RPMI8226 (cell line): ENCODE measurements at regions not wholly inside any gene's neighbourhood (a gene's known extent, or its start where the extent isn't known, plus 50 kb on each side); places are given as distances from the start of the nearest gene placed in this dataset.
"Not testable (repeated sequence)": the region's sequence is repeated elsewhere in the genome, so short reads cannot be mapped to it uniquely, and the experiment has no call there.

Experiments used
- DNase-seq: peaks from one replicate; pipeline ENCODE4 v3.0.0-alpha.2; 2015

DNA sequence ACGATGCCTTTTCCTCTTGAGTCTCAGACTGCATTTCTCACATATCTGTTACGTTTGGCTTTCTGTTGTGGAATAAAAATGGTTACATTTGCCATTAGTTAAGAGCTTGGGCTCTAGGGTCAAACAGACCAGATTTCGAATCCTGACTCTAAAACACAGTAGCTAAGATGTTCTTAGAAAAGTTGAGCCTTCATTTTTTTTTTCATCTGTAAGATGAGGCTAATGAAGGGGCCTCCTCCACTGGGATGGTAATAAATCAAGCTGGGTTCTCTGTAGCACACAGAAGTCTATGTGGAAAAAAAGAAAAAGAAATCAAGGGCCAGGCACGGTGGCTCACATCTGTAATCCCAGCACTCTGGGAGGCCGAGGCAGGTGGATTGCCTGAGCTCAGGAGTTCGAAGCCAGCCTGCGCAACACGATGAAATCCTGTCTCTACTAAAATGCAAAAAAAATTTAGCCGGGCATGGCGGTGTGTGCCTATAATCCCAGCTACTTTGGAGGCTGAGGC lies 49.9 kb upstream of the CAPRIN1 start:
- no peak for DNase-seq

DNA sequence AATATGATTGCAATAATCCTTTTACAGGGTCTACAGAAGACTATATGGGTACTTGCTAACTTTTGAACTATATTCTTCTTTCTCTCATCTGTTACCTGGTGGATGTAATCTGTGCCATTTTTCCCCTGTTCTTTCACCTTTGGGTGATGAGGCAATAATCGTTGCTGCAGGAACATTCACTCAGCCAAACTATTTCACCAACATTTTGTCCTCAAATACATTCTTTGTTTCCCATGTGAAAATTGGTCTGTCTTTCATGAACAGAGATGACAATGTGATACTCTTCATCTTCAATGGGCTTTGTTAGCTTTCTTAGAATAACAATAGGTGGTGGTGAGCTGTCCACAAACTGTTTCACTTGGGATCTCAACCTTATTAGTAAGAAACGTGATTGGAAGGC lies 52.1 kb upstream of the CAPRIN1 start:
- no peak for DNase-seq

DNA sequence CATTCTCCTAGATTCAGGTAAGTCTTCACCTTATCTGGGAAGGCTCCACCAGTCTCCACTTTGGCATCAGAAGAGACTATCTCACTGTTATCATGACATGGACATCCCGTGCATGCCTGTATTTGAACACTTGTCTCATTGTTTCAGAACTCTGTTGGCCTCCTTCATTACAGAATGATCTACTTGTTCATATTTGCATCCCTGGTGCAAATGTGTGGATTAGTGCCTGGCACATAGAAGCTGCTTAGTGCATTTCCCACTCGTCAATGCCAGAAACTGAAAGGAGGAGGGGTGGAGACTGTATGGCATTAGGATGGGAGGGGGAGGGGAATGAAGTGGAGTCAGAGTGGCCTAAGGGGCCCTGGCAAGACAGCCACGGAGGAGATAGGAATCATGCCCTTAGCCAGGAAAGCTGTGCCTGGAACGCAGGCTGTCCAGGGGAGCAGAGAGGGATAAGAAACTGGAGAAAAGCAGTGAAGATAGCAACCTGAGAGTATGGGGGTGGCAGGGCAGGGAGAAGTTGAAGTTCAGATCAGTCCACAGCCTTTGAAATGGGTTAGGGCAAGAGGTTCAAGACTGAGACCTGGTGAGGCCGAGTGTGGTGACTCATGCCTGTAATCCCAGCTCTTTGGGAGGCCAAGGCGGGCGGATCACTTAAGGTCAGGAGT lies 53.8 kb upstream of the CAPRIN1 start:
- DNase-seq, result no peak

DNA sequence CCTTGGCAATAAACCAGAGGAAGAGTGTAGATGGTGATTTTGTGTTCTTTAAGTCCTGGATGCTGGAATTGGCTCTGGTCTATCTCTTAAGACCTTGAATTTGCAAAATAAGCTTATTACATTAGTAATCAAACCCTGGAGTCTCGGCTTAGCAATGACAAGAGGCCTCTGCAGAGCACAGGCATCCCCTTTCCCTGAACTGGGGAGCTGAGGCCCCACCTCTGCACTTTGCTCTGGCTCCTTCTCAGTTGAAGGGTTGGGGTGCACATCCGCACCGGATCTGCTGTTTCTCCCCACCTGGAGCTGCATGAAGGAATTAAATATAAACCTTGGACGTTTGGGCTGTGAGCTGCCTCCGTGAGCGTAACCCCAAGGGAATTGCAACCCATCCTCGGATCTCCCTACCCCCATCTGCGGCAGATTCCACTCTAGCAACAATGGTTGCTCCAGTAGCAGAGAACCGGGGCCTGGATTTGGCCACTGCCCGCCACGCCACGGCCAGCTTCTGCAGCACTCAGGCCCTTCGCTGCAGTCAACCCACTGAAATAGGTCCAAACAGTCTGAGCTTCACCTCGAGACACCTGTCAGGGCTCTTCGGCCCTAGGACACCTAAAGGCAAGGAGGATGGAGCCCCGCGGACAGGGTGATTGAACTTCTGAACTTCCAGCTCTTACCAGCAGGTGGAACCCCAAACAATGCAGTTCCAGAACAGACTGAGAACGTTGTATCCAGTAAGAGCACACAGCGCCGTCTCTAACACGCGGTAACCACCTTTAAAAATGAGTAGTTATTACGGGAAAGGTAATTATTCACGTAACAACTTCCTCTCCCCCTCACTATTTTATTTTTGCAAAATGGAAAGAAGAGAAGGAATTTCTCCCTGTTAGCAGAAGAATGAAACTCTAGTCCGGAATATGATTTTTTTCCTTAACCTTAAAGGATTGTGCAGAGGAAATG lies 54.8 kb upstream of the CAPRIN1 start:
- DNase-seq, result peak; percentile 73

DNA sequence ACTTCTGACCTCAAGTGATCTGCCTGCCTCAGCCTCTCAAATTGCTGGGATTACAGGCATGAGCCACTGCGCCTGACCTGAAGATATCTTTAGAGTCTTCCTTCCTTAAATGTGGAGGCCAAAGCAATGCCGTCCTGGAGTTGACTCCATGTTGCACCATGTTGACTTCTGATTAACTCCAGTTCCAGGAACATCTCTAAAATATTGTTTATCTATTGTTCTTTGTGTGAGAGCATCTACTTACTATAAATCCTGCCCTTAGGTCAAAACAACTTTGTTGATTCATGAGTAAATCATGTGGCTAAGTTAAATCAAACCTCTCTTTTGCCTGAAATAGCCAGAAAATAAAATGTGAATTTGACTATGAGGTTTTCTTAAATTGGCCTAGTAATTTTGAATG lies 56.6 kb upstream of the CAPRIN1 start:
- no peak for DNase-seq

DNA sequence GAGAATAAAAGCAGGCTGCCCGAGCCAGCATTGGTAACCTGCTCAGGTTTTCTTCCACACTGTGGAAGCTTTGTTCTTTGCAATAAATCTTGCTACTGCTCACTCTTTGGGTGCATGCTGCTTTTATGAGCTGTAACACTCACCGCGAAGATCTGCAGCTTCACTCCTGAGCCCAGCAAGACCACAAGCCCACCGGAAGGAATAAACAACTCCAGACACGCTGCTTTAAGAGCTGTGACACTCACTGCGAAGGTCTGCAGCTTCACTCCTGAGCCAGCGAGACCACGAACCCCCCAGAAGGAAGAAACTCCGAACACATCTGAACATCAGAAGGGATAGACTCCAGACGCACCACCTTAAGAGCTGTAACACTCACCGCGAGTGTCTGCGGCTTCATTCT lies 60.4 kb upstream of the CAPRIN1 start:
- DNase-seq, result not testable (repeated sequence)

DNA sequence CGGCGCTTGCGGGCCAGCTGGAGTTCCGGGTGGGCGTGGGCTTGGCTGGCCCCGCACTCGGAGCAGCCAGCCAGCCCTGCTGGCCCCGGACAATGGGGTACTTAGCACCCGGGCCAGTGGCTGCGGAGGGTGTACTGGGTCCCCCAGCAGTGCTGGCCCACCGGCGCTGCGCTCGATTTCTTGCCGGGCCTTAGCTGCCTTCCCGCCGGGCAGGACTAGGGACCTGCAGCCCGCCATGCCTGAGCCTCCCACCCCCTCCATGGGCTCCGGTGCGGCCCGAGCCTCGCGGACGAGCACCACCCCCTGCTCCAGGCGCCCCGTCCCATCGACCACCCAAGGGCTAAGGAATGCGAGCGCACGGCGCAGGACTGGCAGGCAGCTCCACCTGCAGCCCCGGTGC lies 61.4 kb upstream of the CAPRIN1 start:
- DNase-seq, result not testable (repeated sequence)

DNA sequence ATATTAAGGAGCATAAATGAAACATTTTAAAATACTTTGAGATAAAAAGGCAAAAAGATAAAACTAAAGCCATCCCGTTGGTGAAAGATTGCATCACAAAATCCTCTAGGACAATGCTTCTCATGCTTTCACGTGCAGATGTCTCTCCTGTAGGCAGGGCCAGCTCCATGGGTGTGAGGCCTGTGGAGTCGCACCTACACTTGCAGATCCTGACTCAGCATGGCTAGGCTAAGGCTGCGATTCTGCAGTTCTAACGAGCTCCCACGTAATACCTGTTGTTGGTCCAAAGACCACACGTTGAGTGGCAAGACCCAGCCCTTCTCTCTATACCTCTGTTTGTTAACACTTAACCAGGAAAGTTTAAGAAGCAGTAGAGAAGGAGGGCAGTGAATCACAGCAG lies 62.1 kb upstream of the CAPRIN1 start:
- no peak for DNase-seq

DNA sequence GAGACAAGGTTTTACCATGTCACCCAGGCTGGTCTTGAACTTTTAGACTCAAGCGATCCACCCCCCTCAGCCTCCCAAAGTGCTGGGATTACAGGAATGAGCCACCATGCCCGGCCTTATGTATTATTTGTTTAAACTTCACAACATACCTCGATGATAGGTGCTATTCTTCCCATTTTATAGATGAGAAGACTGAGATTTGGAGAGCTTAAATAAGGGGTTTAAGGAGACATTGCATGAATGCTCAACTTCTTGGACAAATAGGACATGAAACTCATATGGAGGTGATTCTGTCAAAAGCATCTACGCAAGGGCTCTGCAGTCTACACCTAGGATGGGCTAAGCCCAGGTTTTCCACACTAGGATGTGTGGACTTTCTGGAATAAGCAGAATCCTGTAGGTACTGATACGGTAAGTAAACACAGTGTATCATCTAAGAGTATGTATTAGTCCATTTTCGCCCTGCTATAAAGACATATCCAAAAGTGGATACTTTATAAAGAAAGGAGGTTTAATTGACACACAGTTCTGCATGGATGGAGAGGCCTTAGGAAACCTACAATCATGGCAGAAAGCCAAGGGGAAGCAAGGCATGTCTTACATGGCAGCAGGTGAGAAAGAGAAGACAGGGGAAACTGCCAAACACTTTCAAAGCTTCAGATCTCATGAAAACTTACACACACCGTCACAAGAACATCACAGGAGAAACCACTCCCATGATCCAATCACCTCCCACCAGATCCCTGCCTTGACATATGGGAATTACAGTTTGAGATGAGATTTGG lies 62.8 kb upstream of the CAPRIN1 start:
- no peak for DNase-seq

DNA sequence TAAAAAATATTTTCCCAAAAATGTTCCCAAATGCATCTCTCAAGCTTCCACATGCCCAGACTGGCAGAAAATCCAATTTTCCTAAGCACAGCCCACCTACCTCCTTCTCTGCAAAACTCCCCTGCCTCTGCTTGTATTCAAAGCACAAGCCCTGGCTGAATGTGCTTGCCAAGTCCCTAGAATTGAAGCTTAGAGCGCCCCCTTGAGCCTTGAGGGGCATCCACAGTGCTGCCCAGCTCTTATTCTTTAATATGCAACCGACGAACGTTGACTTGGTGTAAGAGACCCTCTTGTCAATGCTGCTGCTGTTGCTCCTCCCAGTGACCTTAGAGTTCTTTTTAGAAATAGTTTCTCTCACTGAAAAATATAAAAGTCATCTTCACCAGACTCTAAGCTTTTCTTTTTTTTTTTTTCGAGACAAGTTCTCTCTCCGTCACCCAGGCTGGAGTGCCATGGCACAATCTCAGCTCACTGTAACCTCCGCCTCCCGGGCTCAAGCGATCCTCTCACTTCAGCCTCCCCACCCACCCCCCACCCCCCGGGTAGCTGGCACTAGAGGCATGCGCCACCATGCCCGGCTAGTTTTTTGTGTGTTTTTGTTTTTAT lies 63.5 kb upstream of the CAPRIN1 start:
- peak; percentile 72 for DNase-seq

DNA sequence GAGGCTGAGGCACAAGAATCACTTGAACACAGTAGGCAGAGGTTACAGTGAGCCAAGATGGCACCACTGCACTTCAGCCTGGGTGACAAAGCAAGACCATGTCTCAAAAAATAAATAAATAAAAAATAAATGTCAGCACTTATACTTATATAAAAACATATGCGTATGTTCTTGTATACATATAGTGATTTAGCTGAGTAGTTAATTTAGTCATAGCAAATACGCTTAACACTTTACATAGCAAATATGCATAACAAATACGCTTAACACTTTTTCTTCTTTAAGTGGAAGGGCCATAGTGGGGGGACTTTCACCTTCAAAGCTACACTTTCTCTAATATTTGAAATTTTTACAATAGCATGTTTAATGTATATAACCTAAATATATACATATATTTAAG lies 64.0 kb upstream of the CAPRIN1 start:
- DNase-seq, result no peak

DNA sequence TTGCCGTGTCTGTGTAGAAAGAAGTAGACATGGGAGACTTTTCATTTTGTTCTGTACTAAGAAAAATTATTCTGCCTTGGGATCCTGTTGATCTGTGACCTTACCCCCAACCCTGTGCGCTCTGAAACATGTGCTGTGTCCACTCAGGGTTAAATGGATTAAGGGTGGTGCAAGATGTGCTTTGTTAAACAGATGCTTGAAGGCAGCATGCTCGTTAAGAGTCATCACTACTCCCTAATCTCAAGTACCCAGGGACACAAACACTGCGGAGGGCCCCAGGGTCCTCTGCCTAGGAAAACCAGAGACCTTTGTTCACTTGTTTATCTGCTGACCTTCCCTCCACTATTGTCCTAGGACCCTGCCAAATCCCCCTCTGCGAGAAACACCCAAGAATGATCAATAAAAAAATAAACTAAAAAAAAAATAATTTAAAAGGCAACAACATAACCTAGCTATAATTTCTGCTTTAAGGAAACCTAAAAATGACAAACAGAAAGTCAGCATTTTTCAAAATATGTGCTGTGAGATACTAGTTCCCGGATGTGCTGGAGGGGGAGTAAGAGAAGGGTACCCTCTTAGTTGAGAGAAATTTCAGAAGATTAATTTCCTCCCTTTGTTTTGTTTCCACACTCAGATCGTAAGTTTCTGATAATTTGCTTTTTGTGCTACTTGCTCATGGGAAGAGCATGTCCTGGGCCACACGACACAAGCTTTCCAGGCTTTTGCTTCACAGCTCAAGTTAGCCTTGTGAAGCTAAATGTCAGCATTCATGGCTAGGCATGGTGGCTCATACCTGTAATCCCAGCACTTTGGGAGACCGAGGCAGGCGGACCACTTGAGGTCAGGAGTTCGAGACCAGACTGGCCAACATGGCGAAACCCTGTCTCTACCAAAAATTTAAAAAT lies 64.7 kb upstream of the CAPRIN1 start:
- DNase-seq, result not testable (repeated sequence)

DNA sequence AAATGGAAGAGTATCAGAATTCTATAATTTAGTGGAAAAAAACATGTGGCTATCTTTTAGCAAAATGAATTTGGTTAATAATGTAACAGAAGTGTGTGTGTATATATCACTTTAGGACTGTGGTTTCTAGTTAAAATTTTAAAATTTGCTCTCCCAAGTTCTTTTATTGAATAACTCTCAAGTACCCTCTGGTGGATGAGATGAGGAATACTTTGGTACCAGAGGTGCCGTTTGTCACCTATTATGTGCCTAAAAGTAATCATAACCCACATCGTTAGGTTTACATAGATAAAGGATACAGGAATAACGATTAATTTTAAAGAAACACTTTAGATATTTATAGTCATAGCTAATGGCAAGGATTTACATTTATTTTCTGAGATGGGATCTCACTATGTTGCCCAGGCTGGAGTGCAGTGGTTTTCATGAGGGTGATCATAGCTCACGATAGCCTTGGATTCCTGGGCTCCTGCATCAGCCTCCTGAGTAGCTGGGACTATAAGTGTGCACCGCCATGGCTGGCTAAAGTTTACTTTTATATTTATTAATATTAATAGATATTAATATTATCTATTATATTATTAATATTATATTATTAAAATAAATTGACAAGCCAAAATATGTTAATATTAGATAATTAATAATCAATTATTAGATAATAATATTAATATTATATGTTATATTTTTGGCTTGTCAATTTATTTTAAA lies 66.7 kb upstream of the CAPRIN1 start:
- DNase-seq, result no peak

DNA sequence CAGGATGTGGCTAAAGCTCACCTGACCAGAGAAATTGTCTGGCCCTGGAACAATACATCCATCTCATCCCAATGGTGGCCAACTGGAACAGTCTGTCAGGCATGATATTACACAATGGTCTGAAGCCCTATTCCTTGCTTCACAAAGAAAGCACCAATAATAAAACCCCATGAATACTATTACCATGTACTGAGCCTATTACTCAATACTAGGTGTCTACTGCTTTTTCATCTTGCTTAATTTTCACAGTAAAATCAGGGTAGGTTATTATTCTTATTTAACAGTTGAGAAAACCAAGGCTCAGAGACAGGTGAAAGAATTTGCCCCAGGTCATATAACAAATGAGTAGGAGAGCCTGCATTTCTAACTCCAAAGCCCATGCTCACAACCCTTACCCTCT lies 68.9 kb upstream of the CAPRIN1 start:
- no peak for DNase-seq

DNA sequence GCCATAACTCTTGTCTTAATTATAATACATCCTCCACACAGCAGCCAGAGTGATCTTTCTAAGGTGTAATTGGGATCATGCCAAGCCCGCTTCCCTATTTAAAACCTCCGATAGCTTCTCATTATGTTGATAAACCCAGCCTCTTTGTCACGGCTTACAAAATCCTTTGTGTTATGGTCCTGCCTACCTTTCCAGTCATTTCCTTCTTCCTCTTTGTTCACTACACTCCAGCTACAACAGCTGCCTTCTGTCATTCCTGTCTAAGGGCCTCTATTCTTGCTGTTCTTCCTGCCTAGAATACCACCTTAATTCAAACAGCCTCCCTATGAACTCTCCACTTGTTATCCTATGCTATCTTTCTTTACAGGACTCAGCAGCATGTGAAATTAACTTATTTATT lies 70.6 kb upstream of the CAPRIN1 start:
- no peak for DNase-seq

DNA sequence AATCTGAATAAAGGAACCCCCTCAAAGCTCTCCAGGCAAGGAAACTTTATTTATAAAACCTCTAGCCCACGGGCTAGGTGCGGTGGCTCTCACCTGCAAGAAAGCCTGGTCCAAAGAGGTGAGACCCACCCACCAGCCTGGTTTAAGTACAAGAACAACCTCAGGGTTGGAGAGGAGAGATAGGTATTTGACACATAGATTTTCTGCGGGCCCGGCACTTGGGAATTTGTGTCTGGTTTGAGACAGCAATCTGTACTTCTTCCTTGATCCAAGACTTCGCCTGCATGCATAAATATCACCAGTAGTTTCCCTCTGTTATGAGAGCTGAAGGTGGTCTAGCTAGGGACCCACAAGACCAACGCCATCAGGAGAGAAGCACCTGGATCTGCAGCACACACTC lies 73.2 kb upstream of the CAPRIN1 start:
- DNase-seq, result no peak

DNA sequence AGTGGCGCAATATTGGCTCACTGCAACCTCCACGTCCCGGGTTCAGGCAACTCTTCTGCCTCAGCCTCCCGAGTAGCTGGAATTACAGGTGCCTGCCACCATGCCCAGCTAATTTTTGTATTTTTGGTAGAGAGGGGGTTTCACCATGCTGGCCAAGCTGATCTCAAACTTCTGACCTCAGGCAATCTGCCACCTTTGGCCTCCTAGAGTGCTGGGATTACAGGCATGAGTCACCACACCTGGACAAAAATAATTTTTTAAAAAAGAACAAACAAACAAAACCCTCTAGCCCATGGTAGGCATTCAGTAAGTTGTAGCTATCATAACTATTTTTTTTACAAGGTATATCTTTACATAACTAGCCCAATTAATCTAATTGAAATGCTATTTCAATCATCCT lies 73.9 kb upstream of the CAPRIN1 start:
- DNase-seq, result no peak

DNA sequence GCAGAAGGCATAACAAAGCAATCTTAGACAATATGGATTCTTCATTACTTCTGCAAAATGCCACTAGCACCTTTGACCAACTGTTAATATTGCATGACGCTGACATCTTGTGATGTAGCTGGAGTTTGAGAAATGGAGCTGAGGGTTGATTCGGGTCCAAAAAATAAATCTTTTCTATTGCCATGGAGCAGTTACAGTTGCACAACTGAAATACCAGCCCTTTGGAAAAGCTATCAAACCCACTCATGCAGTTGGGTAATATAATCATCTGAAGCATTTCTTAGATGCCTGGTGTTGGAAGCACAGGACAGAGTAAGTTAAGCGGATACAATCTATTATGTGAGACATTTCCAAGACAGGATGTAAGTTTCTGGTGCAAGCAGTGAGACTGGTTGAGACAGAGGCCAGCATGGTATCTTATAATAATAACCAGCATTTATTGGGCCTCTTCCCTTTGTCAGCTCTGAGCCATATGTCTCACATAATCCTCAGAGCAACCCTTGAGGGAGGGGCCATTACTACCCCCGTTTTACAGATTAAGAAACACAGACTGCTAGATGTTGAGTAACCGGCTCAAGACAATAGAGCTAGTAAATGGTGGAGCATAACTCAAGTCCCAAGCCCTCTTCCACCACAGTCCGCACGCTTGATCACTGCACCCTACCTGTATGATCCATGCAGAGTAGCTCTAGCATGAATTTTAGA lies 74.9 kb upstream of the CAPRIN1 start:
- DNase-seq, result no peak

DNA sequence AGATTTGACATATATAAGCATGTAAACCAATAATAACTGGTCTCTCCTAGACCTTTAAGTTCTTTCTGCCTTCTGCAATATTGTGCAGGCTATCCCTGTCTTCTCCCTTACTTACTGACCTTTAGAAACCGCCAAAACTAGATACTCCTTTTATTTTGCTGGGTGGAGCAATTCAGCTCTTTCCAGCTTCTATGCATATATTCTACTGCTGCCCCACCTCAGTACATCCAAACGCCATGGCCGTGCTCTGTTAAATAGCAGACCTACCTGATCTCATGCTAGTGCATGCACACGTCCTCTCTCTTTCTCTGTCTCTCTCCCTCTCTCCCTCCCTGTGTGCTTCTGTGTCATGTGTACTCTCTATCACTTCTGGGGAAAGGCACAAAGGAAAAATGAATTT lies 76.7 kb upstream of the CAPRIN1 start:
- no peak for DNase-seq

DNA sequence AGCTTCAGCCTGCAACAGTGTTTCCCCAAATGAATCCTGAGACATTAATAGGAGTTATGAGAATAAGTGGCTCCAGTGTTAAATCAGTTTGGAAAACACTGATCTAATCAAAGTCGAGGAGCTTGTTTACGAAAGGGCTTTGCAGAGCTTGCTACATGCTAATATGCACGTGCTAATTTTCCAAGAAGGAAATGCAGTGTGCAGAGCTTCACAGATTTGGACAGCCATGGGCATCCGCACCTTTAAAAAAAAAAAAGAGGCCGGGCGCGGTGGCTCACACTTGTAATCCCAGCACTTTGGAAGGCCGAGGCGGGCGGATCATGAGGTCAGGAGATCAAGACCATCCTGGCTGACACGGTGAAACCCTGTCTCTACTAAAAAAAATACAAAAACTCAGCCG lies 79.7 kb upstream of the LMO2 start:
- not testable (repeated sequence) for DNase-seq
